ENCODE measurements at regions not wholly inside any gene's neighbourhood (a gene's known extent, or its start where the extent isn't known, plus 50 kb on each side); places are given as distances from the start of the nearest gene placed in this dataset.
A peak's percentile ranks its signal among the peaks of the same experiment; 100 is the strongest.

- intact Hi-C loops (cut with DNase I): no loop called here
- DNase-seq: no peak
Observed at GRCh38 chr14:44166611-44167010, 340.5 kb downstream of the FSCB start.

DNA sequence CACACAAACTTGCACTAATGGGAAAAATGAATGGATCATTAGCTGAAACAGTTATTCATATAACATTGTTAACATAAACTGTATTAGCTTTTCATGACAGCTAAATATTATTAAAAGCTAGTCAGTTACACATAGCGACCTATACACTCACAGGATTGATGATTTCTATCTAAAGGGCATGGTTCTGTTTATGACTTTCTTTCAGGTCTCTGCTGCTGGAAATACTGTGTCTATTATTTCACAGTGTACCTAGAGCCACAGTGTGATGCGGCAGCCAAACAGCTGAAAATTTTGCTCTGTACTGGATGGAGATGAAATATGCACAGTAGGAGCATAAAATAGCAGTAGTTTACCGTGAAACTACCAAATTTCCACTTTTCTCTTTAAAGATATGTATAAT lies 341.1 kb downstream of the FSCB start:
- intact Hi-C loops (cut with DNase I): no loop called here
- no peak for DNase-seq

- intact Hi-C loops (cut with DNase I): no loop called here
- DNase-seq: no peak
Observed at GRCh38 chr14:44165286-44165685, 341.8 kb downstream of the FSCB start.

DNA sequence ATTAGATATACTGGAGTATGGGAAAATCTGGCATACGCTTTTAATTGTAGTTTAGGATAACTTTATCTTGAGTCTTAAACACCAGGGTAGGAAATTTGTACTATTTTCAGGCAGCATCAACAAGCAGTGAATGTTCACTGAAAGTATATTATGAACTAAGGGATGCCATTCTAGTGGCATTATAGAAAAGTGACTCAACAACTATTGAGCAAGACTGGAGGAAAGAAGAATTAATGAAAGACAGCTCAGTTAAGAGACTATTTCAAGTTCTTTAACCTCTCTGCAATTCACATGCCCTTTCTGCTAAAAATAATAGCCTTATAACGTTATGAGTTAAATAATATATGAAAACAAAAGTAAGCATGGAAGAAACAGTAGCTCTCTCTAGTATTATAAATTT lies 343.1 kb downstream of the FSCB start:
- DNase-seq: no peak
- intact Hi-C loops (cut with DNase I): no loop called here

DNA sequence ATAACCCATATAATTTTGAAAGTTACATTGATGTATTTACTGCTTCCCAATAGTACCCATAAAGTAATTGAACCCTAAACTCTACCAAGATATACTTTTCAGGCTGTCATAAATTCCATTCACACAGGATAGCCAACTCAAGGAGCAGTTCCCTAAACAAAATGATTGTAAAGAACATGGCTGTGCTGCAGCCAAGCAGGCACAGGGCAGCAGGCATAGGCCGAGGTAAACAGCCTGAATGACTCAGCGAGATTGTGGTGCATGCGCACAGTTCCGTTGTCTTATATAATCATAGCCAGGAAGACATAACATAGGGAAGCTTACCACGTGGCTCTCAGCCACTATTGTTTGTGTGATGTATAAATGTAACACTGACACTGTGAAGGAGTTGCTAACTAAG lies 344.9 kb downstream of the FSCB start:
- no peak for DNase-seq
- intact Hi-C loops (cut with DNase I): no loop called here

GRCh38 chr14:44154874-44155273 lies 352.2 kb downstream of the FSCB start:
- no peak for DNase-seq
- intact Hi-C loops (cut with DNase I): no loop called here

DNA sequence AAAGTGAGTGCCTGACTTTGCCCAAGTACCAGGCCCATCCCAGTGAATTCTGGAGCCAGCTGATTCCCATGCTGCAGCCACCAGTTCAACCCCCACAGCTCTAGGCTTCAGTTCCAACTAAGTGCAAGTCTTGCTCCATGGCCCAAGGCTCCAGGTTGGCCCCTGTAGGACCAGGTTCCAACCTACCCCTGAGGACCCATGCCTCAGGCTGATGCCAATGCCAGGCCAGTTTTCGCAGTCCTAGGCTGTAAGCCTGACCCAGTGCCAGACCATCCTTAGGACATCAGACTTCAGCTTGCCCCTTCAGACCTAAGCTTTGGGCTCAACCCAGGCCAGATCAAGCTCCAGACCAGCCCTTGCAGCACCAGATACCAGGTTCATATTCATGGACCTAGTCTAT lies 352.6 kb downstream of the FSCB start:
- DNase-seq: no peak
- intact Hi-C loops (cut with DNase I): no loop called here

DNA sequence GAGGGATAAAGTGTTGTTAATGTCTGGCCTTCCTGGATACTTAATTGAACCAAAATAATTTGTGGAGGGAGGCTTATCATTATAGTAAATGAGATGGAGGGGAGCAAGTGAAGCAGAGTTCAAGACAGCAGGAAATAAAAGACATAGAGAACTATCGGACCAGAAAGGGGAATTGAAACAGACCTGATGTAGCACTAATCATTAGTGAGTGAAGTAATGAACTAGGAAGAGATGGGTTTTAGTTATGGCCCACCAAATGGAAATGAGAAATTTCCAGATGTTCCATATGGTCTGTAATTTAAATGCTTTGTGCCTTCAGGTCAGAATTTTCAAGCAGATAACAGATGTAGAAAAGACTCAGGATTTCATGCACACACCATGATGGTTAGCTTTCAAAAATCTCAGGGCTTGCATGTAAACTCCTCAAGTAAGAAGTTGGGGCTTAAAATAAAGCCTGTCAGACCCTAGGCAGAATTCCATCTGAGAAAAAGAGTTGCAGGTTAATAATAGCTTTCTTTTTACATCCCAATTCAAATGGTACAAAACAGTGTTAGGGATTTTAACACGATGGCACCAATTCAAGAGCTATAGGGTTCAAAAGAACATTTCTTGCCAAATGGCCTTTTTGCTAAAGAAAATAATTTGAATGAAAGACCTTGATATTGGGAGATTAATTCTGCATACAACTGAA lies 355.8 kb downstream of the FSCB start:
- intact Hi-C loops (cut with DNase I): no loop called here
- no peak for DNase-seq

GRCh38 chr14:44149597-44149996 lies 357.5 kb downstream of the FSCB start:
- intact Hi-C loops (cut with DNase I): no loop called here
- peak in 1 of 42 donors; percentile 6 for DNase-seq

- no peak for DNase-seq
- intact Hi-C loops (cut with DNase I): no loop called here
Observed at GRCh38 chr14:44142006-44142405, 365.1 kb downstream of the FSCB start.

GRCh38 chr14:44135972-44136371 lies 371.1 kb downstream of the FSCB start:
- intact Hi-C loops (cut with DNase I): no loop called here

GRCh38 chr14:44131861-44132260 lies 375.2 kb downstream of the FSCB start:
- intact Hi-C loops (cut with DNase I): no loop called here
- no peak for DNase-seq

More at GRCh38 chr14:44135972-44136371, 371.1 kb downstream of the FSCB start:
- no peak for DNase-seq

GRCh38 chr14:44113769-44114730 lies 393.0 kb downstream of the FSCB start:
- intact Hi-C loops (cut with DNase I): no loop called here
- no peak for DNase-seq

DNA sequence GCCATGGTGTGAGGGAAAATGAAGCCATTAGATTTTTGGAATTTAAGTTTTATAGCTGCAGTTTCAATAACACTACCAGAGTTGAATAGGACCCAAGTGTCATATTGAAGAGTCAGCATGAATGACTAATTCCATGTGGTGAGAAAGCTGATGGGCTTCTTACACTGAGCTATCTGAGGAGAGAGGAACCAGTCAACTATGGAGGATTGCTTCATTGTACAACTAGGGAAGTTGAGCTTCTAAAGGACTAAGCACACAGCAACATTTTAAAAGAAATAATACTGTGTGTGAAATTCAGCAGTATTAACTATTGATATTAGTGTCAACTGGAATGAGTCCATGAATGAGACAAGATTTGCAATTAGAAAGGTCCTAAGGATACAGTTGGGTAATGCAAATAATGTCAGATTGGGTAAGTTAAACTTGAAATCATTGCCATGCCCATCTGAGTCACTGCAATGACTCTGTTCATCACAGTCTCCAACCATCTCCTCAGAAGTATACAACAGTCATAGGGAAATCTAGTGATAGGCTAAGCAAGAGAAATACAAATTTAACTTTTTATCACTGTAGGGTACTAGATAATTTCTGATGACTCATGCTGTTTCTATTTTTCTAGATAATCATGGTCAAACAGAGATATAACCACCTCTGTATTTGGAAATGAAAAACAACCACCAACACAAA lies 394.2 kb downstream of the FSCB start:
- no peak for DNase-seq
- intact Hi-C loops (cut with DNase I): no loop called here

- intact Hi-C loops (cut with DNase I): no loop called here
- no peak for DNase-seq
Observed at GRCh38 chr14:44109036-44109435, 398.0 kb downstream of the FSCB start.

GRCh38 chr14:44108601-44109000 lies 398.5 kb downstream of the FSCB start:
- DNase-seq: no peak
- intact Hi-C loops (cut with DNase I): no loop called here

DNA sequence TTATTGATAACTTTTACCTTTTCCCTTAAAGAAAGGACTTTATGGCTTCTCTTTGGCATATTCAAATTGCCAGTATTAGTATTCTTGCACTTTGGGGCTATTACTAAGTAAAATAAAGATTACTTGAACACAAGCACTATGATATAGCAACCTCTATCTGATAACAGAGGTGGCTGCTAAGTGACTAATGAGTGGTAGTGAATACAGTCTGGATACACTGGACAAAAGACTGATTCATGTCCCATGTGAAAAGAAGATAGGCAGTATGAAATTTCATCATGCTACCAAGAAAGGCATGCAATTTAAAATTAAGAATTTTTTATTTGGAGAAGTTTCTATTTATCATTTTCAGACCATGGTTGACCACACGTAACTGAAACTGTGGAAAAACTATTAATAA lies 399.9 kb downstream of the FSCB start:
- no peak for DNase-seq
- intact Hi-C loops (cut with DNase I): no loop called here

DNA sequence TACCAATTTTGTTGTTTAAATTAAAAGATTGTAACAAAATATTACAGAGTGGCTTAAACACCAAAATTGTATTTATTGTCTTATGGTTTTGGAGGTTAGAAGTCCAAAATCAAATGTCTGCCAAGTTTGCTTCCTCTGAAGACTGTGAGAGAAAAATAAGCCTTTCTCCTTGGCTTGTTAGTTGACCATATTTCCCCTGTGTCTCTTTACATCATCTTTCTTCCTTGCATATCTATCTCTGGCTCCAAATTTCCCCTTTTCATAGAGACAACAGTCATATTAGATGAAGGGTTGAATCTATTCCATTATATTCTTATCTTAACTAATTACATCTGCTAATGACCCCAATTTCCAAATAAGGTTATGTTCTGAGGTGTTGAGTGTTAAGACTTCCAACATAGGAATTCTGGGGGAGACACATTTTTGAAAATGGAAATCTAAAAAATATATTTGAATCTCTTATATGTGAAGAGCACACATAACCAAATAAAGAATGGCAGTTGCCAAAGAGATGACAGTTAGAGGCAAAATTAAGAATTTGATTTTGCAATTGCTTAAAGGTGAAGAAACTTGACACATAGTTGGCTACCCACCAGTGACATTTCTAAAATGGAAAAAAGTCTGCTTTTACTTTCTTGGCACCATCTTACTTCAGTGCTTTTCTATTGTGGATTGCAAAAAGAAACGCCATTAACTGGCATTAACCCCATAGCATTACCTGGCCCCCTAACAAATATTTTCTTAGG lies 407.2 kb downstream of the FSCB start:
- intact Hi-C loops (cut with DNase I): no loop called here
- no peak for DNase-seq

GRCh38 chr14:44081146-44081545 lies 425.9 kb downstream of the FSCB start:
- no peak for DNase-seq
- intact Hi-C loops (cut with DNase I): no loop called here

All from head of caudate nucleus (tissue), 42 donors.